ENCODE measurements at regions not wholly inside any gene's neighbourhood (a gene's known extent, or its start where the extent isn't known, plus 50 kb on each side); places are given as distances from the start of the nearest gene placed in this dataset.
"Not testable (repeated sequence)": the region's sequence is repeated elsewhere in the genome, so short reads cannot be mapped to it uniquely, and the experiment has no call there.

- DNase-seq = no peak
These were observed 683.3 kb upstream of the CADM2 start for GRCh38 chr3:84275532-84275931.

DNA sequence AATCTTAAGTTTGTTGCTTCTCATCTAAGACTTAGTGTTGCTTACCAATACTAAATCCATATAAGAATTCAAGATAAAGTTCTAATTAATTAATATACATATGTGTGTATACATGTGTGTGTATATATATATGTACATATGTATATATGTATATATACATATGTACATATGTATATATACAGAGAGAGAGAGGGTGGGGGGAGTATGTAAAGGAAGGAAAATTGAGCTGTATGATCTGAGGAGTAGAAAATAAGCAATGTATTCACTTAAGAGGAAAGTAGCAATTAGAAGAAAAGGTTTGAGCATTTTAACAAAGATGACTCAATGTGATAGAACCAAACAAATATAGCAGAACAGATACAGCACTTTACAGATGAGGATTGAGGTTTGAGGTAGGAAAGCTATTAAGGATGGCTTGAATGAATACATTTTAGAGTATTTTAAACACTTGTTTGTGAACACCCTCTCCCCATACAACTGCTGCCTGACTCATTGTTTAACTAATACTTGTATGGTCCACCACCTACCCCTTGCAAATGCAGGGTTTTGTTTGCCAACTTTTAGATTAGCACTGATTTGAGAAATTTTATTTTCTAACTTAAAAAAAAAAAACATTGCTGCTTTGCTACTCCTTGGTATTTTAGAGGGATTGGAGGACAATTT lies 681.1 kb upstream of the CADM2 start:
- DNase-seq = no peak

- no peak for DNase-seq
These were observed 666.7 kb upstream of the CADM2 start for GRCh38 chr3:84292128-84292527.

DNA sequence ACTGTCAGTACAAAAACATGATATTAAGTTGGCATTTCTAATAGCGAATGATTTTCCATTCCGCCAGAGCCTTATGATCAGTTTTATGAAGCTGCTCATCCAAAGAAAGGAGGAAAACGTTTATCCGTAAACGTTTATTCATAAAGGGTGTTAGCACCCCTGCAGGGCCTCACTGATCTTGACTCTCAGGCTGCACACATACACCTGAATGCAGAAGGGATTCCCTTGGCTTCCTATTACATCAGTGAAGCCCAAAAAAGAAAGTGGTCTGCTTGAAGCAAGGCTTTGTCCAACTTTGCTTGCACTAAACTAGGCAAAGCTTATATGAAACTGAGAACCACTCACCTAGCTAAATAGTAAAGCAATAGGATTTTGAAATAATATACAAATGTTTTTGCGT lies 659.5 kb upstream of the CADM2 start:
- DNase-seq = no peak

- DNase-seq = no peak
These were observed 654.6 kb upstream of the CADM2 start for GRCh38 chr3:84304214-84304613.

- DNase-seq = no peak
These were observed 651.5 kb upstream of the CADM2 start for GRCh38 chr3:84307339-84307738.

- DNase-seq = no peak
These were observed 650.4 kb upstream of the CADM2 start for GRCh38 chr3:84308379-84308778.

GRCh38 chr3:84318273-84318809 lies 640.4 kb upstream of the CADM2 start:
- no peak for DNase-seq

DNA sequence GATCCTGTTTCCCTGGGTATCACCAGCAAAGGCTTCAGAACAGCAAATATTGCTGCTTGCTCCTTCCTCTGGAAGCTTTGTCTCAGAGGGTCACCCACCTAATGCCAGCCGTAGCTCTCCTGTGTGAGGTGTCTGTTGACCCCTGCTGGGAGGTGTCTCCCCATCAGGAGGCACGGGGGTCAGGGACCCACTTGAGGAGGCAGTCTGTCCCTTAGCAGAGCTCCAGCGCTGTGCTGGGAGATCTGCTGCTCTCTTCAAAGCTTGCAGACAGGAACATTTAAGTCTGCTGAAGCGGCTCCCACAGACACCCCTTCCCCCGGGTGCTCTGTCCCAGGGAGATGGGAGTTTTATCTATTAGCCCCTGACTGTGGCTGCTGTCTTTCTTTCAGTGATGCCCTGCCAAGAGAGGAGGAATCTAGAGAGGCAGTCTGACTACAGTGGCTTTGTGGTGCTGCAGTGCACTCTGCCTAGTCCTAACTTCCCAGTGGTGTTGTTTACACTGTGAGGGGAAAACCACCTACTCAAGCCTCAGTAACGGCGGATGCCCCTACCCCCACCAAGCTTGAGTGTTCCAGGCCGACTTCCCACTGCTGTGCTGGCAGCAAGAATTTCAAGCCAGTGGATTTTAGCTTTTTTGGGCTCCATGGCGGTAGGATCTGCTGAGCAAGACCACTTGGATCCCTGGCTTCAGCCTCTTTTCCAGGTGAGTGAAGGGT lies 593.1 kb upstream of the CADM2 start:
- DNase-seq = not testable (repeated sequence)
